Activated B cell treated with CpG ODN at 0.5 μM for 24 hours (primary cell): ENCODE measurements at regions not wholly inside any gene's neighbourhood (a gene's known extent, or its start where the extent isn't known, plus 50 kb on each side); places are given as distances from the start of the nearest gene placed in this dataset.
"Not testable (repeated sequence)": the region's sequence is repeated elsewhere in the genome, so short reads cannot be mapped to it uniquely, and the experiment has no call there.

Experiments
- ATAC-seq: fragments of 200-7000 bp; cut with Tn5 transposase; one replicate; pipeline ENCODE4 v1.10.0; 2021; ENCODE audit warnings: low read depth, mild to moderate bottlenecking, moderate library complexity
- CTCF ChIA-PET: fragments of 350-600 bp; sonication (Branson Sonifier 250); formaldehyde crosslinking; loops from one replicate; lab custom pipeline; 2021; ENCODE audit warnings: antibody characterized with exemption; lab: Charles Lee
- POLR2A ChIA-PET: fragments of 350-600 bp; sonication (Branson Sonifier 250); formaldehyde crosslinking; loops from one replicate; lab custom pipeline; 2021; ENCODE audit warnings: antibody characterized with exemption; lab: Charles Lee
- DNase-seq: peaks from one replicate; pipeline ENCODE4 v3.0.0; 2022
- H3K27ac Mint-ChIP-seq: one replicate; pipeline ENCODE4 v1.8.0; 2020; ENCODE audit warnings: mixed read lengths
- H3K27me3 Mint-ChIP-seq: one replicate; pipeline ENCODE4 v1.8.0; 2021; ENCODE audit warnings: mixed read lengths
- H3K36me3 Mint-ChIP-seq: one replicate; pipeline ENCODE4 v1.8.0; 2021; ENCODE audit warnings: low read depth, mixed read lengths
- H3K4me1 Mint-ChIP-seq: one replicate; pipeline ENCODE4 v1.8.0; 2021; ENCODE audit warnings: mixed read lengths
- H3K4me3 Mint-ChIP-seq: one replicate; pipeline ENCODE4 v1.8.0; 2020; ENCODE audit warnings: mild to moderate bottlenecking, mixed read lengths
- H3K9me3 Mint-ChIP-seq: one replicate; pipeline ENCODE4 v1.8.0; 2020; ENCODE audit warnings: mixed read lengths
- intact Hi-C: fragments of 100-400 bp; cut with micrococcal nuclease; formaldehyde crosslinking; loops from one replicate; pipeline ENCODE4 v1.15.1; 2024
- TF ChIP-seq, protein P1 (sequence below): fragments of 200-600 bp; IDR thresholded peaks from one replicate; pipeline ENCODE4 v1.8.0; 2022; ENCODE audit warnings: antibody characterized with exemption, mild to moderate bottlenecking

- DNase-seq (no peak), ATAC-seq (no peak)
- ChIA-PET POLR2A (no interaction called here), CTCF (interaction anchor here (1.0 kb wide), 1 partner anchor 10 kb away, joined by 3 read pairs; no protein-coding TSS in a partner anchor)
- Mint-ChIP-seq H3K4me3 (no peak overlapping the region), H3K9me3 (peaks cover 2% of the 10 kb centered on the region), H3K4me1 (no peaks in the 10 kb centered on the region), H3K27ac (no peak overlapping the region), H3K27me3 (peaks cover 5% of the 10 kb centered on the region), H3K36me3 (no peaks in the 10 kb centered on the region)
- TF ChIP-seq, protein P1, sequence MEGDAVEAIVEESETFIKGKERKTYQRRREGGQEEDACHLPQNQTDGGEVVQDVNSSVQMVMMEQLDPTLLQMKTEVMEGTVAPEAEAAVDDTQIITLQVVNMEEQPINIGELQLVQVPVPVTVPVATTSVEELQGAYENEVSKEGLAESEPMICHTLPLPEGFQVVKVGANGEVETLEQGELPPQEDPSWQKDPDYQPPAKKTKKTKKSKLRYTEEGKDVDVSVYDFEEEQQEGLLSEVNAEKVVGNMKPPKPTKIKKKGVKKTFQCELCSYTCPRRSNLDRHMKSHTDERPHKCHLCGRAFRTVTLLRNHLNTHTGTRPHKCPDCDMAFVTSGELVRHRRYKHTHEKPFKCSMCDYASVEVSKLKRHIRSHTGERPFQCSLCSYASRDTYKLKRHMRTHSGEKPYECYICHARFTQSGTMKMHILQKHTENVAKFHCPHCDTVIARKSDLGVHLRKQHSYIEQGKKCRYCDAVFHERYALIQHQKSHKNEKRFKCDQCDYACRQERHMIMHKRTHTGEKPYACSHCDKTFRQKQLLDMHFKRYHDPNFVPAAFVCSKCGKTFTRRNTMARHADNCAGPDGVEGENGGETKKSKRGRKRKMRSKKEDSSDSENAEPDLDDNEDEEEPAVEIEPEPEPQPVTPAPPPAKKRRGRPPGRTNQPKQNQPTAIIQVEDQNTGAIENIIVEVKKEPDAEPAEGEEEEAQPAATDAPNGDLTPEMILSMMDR = no peak
- intact Hi-C loops = no loop called here
Observed at GRCh38 chr15:38810686-38811085, 246.1 kb upstream of the RASGRP1 start.

DNA sequence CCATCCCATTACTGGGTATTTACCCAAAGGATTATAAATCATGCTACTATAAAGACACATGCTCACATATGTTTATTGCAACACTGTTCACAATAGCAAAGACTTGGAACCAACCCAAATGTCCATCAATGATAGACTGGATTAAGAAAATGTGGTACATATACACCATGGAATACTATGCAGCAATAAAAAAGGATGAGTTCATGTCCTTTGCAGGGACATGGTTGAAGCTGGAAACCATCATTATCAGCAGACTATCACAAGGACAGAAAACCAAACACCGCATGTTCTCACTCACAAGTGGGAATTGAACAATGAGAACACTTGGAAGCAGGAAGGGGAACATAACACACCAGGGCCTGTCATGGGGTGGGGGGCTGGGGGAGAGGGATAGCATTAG is 249.6 kb upstream of the RASGRP1 start:
- H3K4me3 Mint-ChIP-seq, intact Hi-C loops, POLR2A ChIA-PET, ATAC-seq, H3K36me3 Mint-ChIP-seq, H3K27me3 Mint-ChIP-seq, CTCF ChIA-PET, DNase-seq, H3K27ac Mint-ChIP-seq, H3K9me3 Mint-ChIP-seq, H3K4me1 Mint-ChIP-seq: not testable (repeated sequence)

GRCh38 chr15:38814891-38815290 is 250.3 kb upstream of the RASGRP1 start:
- ATAC-seq = no peak
- TF ChIP-seq, protein P1 = no peak
- Mint-ChIP-seq H3K27me3 (peaks cover 7% of the 10 kb centered on the region), H3K4me1 (no peaks in the 10 kb centered on the region), H3K4me3 (no peak overlapping the region), H3K27ac (no peak overlapping the region), H3K36me3 (no peaks in the 10 kb centered on the region), H3K9me3 (peaks cover 2% of the 10 kb centered on the region)
- POLR2A ChIA-PET = no interaction called here
- DNase-seq = no peak
- intact Hi-C loops = no loop called here
- CTCF ChIA-PET = no interaction called here

- H3K27ac Mint-ChIP-seq = no peak overlapping the region
- POLR2A ChIA-PET = no interaction called here
- peaks cover 2% of the 10 kb centered on the region for H3K9me3 Mint-ChIP-seq
- no peaks in the 10 kb centered on the region for H3K36me3 Mint-ChIP-seq
- intact Hi-C loops = loop anchor here (2.0 kb wide), 1 partner anchor 763 kb away; the partner anchor contains the start of gene THBS1
- no peaks in the 10 kb centered on the region for H3K4me1 Mint-ChIP-seq
- CTCF ChIA-PET = interaction anchor here (1.9 kb wide), 1 partner anchor 939 kb away, joined by 5 read pairs; no protein-coding TSS in a partner anchor
- H3K27me3 Mint-ChIP-seq = peaks cover 7% of the 10 kb centered on the region
- ATAC-seq = peak; percentile 65
- TF ChIP-seq, protein P1 = peak; percentile 75
- DNase-seq = peak; percentile 56
- no peak overlapping the region for H3K4me3 Mint-ChIP-seq
Observed at GRCh38 chr15:38817427-38818156, 253.0 kb upstream of the RASGRP1 start.

DNA sequence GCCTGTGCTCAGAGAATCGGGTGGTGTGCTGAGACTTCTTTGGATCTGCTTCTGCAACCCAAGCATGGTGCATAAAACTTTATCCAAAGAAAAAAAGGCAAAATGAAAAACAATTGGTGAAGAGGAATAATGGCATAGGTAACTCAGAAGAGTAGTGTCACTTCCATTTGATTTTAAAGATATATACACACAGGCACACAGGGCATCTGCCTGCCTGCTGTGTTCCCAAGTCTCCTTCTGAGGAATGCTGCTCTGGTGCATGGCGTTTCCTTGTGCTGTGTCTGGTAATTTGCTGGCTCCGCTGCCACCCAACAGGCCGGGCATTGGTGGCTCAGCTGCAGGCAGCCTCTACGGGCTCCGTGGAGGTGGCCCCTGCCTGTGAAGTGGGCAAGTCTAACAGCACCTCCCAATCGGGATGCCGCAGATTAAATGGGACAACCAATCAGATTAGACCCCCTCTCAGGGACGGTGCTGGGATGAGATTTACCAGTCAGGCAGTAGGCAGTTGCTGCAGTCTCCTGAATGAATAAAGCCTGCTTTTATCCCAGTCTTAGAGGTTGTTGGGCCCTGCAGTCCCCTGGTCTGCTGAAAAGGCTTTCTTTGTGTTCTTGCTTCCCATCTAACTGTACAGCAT is 253.7 kb upstream of the RASGRP1 start:
- POLR2A ChIA-PET = no interaction called here
- Mint-ChIP-seq H3K9me3 (peaks cover 4% of the 10 kb centered on the region), H3K36me3 (no peaks in the 10 kb centered on the region), H3K27me3 (peaks cover 7% of the 10 kb centered on the region), H3K4me1 (no peaks in the 10 kb centered on the region), H3K27ac (no peak overlapping the region), H3K4me3 (no peak overlapping the region)
- intact Hi-C loops = no loop called here
- CTCF ChIA-PET = no interaction called here
- DNase-seq = no peak
- TF ChIP-seq, protein P1 = no peak
- no peak for ATAC-seq
